Urothelium cell line (cell line): ENCODE measurements at regions not wholly inside any gene's neighbourhood (a gene's known extent, or its start where the extent isn't known, plus 50 kb on each side); places are given as distances from the start of the nearest gene placed in this dataset.

Experiments
- DNase-seq: peaks from one replicate; pipeline ENCODE4 v3.0.0; 2011; ENCODE audit warnings: low spot score, mixed read lengths
- FAIRE-seq: peaks from 2 replicates; lab custom pipeline; 2011; peaks lifted over from hg19 to GRCh38; lab: Jason Lieb, UNC

- DNase-seq (no peak), FAIRE-seq (no peak)
These were observed 267.2 kb downstream of the PARN start for GRCh38 chr16:14362774-14363371.

GRCh38 chr16:14360326-14361037 lies 269.6 kb downstream of the PARN start:
- FAIRE-seq (no peak), DNase-seq (no peak)

- DNase-seq = no peak
- no peak for FAIRE-seq
These were observed 271.3 kb downstream of the PARN start for GRCh38 chr16:14358697-14359305.

DNA sequence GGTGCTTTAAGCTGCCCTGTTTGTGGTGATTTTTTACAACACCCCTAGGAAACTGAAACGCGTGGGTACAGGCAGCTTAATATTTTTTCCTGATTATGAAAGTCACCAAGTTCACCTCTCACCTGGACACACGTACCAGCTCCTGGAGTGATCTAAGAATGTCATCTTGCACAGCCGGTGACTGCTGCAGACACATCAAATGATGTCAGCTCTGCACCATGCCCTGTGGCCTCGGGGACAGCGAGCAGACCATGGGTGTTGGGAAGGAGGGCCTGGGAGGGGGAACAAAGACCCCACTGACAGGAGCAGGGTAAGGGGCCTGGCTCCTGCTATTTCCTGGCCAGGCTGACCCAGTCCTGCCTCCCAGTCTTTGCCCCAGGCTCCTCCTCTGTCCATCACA lies 272.7 kb downstream of the PARN start:
- DNase-seq (no peak), FAIRE-seq (peak; percentile 32)

DNA sequence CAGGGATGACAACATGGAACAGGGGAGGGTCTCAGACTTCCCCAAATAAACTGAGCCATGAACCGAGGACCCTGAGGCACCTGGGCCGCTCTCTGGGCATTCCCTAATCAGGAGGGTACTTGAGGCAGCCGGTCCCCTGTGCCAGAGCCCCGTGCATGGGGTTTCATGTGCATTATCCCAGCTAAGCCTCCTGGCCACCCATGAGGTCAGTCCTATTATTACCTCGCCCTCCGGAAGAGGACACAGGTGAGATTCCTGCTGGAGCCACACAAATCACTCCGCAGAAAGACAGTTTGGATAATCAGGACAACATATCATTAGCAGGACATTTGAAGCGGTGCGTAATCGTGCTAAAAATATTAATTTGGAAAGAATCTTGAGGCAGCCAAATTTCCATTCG lies 274.0 kb downstream of the PARN start:
- no peak for DNase-seq

DNA sequence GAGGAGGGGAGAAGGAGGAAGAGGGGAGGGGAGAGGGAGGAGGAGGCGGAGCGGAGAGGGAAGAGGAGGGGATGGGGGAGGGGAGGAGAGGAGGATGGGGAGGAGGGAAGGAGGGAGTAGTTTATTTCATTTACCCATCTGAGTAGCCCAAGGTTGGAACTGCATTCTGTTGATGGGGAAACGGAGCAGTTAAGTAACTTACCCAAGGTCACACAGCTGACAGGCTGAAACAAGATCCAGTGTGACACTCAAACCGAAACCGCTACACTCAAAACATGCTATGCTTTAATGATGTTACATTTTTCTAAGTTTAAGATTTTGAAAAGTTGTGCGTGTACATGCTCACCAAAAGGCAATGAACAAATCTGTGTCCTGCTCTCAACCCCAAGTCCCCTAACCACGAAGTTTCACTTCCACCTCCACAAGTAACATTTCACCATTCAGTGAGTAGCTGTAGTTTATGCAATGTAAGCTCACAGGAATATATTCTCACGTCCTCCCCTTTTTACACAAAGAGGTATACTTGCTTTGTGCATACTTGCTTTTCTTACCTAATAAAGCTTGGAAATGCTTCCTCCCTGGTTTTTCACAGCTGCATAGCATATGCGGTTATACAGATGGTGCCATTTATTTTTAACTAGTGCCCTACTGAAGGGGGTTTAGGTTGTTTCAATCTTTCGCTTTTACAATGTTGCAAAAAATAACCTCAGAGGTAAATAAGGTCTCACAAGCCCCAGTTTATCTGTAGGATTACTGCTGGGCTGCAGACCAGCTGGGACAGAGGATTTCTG lies 275.3 kb downstream of the PARN start:
- DNase-seq (no peak), FAIRE-seq (no peak)

More for the DNA sequence above, 274.0 kb downstream of the PARN start:
- FAIRE-seq = no peak

DNA sequence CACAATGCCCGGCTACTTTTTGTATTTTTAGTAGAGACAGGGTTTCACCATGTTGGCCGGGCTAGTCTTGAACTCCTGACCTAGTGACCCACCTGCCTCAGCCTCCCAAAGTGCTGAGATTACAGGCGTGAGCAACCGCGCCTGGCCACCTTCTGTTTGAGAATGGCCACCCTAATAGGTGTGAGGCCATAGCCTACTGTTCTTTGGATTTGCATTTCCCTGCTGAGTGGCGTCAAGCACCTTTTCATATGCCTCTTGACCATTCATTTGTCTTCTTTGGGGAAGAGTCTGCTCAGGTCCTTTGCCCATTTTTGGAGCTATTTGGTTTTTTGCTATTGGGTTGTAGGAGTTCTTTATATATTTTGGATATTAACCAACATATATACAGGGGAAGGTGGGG lies 276.7 kb downstream of the PARN start:
- DNase-seq (no peak), FAIRE-seq (no peak)

GRCh38 chr16:14351647-14352046 lies 278.4 kb downstream of the PARN start:
- no peak for FAIRE-seq

GRCh38 chr16:14350626-14351025 lies 279.4 kb downstream of the PARN start:
- FAIRE-seq = no peak
- no peak for DNase-seq

More at GRCh38 chr16:14351647-14352046, 278.4 kb downstream of the PARN start:
- no peak for DNase-seq

- FAIRE-seq = no peak
These were observed 279.0 kb downstream of the MRTFB start for GRCh38 chr16:14350081-14350480.

GRCh38 chr16:14347706-14348105 lies 276.6 kb downstream of the MRTFB start:
- FAIRE-seq (no peak), DNase-seq (no peak)

More at GRCh38 chr16:14350081-14350480, 279.0 kb downstream of the MRTFB start:
- DNase-seq = no peak

- DNase-seq (no peak), FAIRE-seq (no peak)
These were observed 275.4 kb downstream of the MRTFB start for GRCh38 chr16:14346278-14347142.

DNA sequence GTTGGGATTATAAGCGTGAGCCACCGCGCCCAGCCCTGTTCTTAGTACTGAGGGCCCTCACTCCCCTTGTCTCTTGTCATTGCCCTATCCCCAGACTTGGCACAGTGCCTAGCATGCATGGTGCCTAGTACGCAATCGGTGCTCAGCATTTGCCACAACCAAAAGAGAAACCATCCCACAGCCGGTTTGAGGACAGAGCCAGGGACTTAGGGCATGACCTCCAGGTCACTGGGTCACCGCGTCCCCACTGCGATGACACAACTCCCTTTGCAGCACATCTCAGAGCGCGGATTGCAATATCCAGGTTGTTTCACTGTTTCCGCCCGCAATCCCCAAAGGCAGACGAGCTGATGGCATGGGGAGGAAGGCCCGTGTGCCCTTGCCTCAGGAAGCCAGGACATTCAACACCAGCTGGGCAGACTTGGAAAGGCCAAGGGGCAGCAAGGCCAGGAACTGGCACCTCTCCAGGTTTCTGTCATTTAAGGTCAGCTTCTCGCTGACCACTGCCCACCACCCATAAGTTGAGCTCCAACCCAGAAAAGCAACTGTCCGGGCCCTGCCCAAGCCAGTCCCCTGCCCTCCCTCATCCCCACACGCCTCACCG lies 274.5 kb downstream of the MRTFB start:
- no peak for DNase-seq
- no peak for FAIRE-seq

GRCh38 chr16:14344945-14345344 lies 273.8 kb downstream of the MRTFB start:
- DNase-seq = no peak
- no peak for FAIRE-seq

GRCh38 chr16:14344292-14344691 lies 273.2 kb downstream of the MRTFB start:
- FAIRE-seq = no peak
- no peak for DNase-seq

DNA sequence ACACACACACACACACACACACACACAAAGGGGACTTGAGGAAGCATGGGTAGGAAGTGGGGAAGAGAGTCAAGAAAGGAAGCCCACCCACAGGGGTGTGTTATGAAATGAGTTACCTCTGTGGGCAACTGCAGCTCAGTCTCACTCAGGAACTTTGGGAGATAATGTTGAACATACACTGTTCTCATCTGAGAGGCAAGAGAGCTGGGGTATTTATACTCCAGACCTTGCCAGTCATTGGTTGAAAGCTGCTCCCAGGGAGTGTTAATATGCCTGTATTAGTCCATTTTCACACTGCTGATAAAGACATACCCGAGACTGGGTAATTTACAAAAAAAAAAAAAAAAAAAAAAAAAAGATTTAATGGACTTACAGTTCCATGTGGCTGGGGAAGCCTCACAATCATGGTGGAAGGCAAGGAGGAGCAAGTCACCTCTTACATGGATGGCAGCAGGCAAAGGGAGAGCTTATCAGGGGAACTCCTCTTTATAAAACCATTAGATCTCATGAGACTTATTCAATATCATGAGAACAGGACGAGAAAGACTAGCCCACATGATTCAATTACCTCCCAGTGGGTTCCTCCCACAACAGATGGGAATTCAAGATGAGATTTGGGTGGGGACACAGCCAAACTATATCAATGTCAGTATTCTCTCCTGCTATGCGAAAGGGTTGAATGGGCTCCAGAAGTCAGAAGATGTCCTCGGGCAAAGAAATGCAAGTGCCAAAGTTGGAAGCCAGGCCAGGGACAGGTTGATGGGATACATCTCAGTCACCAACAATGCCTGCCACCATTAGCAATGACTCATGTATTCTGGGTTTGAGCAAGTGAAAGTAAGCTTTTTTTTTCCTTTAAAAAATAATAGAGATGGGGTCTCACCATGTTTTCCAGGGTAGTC lies 270.5 kb downstream of the MRTFB start:
- FAIRE-seq (no peak), DNase-seq (no peak)

DNA sequence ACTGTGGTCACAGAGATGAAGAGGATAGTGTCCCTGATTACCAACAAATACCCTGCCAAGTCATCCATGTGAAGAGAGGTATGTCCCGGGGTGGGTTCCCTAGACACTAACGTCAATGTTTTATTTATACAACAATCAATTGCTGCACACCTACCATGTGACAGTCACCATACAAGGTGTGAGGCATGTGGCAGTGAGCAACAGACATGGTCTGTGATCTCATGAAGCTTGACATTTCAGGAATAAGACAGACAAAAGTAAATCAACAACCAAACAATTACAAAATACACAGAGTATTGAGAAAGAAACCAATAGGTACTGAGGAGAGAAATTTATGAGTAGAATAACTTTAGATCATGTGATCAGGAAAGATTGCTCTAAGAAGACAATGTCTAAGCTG lies 268.6 kb downstream of the MRTFB start:
- FAIRE-seq (no peak), DNase-seq (no peak)

GRCh38 chr16:14338969-14339368 lies 267.9 kb downstream of the MRTFB start:
- no peak for DNase-seq
- no peak for FAIRE-seq

- DNase-seq = no peak
- FAIRE-seq = peak; percentile 52
These were observed 267.1 kb downstream of the MRTFB start for GRCh38 chr16:14338236-14338635.
